HG03060 (cell line): ENCODE measurements at regions not wholly inside any gene's neighbourhood (a gene's known extent, or its start where the extent isn't known, plus 50 kb on each side); places are given as distances from the start of the nearest gene placed in this dataset.

ENCODE experiments used
- ATAC-seq: cut with Tn5 transposase; IDR thresholded peaks from one replicate; pipeline ENCODE4 v1.9.1; 2021; ENCODE audit warnings: low read depth, moderate number of reproducible peaks; ENCODE audit not compliant: unreplicated experiment

DNA sequence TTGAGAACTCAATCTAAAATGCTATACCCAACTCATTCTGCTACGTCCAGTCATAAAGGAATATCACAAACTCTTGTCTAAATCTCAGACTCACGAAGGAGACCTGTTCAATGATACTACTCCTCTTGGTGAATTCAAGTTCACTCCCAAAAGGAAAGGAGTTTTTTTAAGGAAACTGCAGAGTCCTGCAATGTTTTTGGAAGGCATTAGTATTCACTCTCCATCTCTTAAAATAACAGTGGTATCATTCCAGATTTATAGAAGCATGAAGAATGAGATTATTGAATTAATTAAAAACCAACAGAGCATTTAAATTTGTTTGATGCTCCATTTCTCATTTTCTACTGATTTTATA, 73.4 kb downstream of the FOXD1 start:
- no peak for ATAC-seq

DNA sequence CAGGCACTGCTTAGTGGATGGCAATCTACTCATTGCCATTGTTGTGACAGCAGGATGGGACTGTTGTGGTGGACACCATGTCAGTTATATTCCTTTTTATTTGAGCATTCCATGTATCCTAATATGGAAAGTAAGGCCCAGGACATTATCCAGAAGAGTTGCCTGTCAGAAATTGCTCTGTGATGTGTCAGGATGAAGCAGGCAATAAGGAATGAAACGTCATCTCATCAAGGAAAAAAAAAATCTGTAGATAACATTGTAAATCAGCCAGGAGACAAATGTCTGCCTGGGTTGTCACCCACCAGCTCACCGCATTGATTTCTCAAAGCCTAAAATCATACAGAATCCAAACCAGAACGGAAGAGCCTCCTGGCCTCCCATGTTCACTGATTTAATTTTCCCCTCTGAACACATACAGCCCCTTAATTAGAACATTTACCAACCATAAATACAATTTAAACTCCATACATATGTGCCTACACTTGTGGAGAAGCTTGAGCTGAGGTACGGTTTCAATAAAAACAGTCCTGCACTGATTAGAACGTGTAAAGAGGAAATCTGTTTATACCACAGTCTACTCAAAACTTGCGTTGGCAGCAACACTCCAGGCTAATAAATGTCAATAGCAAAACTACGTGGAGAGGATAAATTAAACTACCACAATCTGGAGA, 73.9 kb downstream of the FOXD1 start:
- no peak for ATAC-seq

DNA sequence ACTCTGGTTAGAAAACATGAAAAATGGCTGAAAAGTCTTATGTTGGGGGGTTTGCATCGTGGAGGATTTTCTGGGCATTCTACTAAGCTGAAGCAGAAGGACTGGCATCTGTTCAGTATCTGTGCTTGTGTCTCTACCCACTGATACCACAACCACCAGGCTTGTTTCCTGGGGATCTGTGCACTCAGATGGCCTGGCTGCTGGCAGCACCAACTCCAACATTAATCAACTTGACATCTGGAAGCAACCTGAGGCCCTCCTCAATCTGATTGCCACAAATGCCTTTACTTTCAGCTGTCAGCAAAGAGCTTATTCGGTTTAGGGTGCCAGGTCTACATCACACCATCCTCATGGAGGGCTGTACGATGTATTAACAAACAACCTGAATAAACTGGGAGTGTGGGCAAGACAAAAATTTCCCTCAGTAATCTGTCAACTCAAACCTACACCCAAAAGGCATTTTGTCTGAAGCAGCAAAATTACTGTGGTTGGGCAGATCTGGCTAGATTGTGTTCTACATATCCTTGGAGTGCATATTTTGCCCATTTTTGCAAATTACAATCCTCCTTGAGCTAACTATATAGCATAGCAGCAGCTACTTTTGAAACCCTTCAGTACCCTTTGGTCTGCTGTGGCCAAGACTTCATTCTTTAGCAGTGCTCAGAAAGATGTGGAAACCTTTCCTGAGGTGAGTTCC, 74.6 kb downstream of the FOXD1 start:
- ATAC-seq: no peak

GRCh38 chr5:73370640-73371583, 77.7 kb downstream of the FOXD1 start:
- no peak for ATAC-seq

GRCh38 chr5:73370095-73370494, 78.5 kb downstream of the FOXD1 start:
- ATAC-seq: no peak

DNA sequence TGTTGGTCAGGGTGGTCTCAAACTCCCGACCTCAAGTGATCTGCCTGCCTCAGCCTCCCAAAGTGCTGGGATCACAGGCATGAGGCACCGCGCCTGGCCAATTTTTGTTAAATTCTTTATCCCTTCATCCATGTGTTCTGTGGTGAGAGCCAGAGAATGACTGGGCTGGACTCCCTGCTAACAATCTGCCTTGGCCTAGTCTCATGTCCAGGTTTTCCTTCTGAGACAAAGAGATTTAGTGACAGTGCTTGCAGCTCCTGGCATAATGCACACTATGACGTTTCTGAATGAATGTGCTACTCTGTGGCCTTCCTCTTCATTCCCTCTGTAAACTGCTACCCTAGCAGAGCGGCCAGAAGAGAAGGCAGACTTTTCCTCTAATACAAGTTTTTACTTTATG, 79.3 kb downstream of the FOXD1 start:
- ATAC-seq: no peak

DNA sequence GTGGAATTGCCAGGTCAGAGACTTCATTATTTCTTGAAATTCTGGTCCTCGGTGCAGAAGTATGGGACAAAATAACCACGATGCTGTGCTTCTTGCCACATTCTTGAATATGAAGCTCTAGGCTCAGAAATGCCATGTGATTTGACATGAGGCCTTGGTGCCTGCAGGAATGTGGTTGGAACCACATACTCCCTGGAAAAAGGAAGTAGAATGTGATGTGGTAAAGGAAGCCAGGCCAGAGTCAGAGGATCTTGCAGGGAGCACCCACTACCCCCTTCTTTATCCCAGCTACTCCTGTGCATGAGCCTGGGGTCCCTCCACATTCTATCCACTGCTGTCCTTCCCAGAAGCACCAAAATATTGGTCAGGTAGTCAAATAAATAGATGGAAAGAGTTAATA, 80.9 kb downstream of the FOXD1 start:
- no peak for ATAC-seq

DNA sequence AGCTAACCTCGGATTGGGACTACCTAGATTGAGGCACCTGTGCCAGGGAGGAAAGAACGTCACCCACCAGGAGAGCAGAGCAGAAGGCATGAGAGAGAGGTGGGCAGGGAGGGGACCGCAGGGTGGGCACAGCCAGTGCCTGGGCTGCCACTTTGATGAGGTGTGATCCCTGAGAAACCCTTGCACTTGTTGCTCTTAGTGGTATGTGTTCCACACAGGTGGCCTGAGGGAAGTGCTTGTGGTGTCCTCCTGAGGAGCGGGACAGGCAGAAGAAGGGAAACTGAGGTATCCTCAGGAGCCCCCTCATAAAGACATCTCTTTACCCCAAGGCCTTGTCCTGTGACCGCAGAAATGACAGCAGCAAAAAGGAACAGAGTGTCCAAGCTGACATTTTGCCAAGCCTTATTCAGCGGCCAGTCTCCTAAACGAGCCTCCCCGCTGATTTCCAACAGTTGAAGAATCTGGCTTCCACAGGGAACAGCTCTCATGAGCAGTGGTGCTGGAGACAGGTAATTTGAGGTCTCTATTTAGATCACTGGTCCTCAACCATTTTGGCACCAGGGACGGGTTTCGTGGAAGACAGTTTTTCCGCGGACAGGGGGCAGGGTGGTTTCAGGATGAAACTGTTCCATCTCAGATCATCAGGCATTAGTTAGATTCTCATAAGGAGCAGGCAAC, 82.4 kb downstream of the FOXD1 start:
- ATAC-seq: no peak

- ATAC-seq: no peak
Observed at GRCh38 chr5:73365301-73365853, 83.2 kb downstream of the FOXD1 start.

DNA sequence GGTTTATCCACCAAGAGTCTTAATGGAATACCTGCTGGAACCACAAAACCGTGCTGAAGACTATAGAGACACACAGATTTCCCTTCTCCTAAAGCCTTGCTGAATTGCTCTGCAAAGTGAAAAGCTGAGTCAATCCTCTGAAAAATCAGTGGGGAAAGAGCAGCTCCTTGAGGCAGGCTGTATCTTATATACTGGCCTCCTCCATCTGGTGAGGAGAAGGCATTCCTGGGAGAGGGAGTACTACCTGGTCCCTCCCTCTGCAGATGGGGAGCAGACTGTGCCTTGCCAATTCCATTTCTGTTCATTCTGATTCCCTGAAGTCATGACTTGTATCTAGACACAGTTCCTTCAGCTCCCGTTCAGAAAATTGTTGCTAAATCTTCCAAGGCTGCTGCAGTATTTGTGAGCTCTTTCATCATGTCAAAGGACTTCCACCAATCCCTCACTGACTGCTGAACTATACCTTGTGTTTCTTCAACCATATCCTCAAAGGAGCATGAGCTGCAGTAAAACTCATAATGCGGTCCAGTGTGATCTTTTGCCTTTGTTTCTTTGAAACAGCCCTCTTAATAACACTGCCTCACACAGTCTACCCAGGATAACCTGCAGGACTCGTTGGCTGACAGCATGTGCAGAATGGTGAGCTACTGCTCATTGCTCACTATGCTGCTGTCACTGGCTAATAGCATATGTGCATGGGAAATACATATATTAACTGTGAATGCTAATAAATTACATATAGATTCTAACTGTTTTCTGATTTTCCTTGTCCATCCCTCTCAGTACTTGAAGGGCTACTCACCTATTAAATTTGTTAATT, 84.5 kb downstream of the FOXD1 start:
- ATAC-seq: no peak

DNA sequence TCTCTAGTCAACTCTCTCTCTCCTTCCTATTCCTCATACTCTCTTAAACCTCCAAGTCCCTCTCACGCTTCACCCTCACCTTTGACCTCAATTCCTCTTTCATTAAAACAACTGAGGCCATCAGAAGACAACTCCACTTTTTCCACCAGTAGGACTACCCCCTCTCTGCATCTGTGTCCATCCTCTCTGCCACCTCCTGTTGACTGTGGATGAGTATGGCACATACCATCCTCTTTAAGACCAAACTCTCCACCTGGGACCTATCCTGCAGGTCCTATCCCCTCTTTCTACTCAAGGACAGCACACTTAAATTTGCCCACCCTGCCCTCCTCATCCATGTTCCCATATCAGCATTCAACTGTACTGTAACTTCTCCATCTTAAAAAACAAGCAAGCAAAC, 89.2 kb downstream of the FOXD1 start:
- no peak for ATAC-seq

DNA sequence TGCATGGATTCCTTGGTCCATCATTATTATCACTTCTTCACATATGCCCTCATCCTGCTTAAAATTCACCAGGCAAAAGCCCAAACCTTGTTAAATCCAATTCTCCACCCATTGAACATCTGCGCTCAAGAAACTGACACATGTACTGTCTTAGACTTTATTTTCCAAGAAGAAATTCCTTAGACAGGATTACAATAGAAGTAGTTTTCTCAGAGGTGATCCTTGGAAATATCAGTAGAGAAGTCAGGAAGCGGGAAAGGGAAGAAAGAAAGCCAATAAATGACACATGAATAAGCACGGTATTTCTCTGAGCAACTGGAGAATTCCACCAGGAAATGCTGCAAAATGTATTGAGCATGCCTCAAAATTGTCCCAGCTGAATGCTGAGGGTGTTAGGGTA, 90.2 kb downstream of the FOXD1 start:
- ATAC-seq: no peak

GRCh38 chr5:73357576-73357975, 91.0 kb downstream of the FOXD1 start:
- ATAC-seq: no peak

DNA sequence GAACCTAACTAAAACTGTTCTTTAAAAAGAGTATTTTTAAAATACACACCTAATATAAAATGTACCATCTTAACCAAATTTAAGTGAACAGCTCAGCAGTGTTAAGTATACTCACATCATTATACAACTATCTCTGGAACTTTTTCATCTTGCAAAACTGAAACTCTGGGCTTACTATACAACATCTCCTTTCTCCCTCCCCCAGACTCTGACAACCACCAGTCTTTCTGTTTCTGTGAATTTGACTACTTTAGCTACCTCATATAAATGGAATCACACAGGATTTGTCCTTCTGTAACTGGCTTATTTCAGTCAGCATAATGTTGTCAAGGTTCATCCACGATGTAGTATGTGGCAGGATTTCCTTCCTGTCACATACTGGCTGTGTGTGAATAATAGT, 93.5 kb downstream of the FOXD1 start:
- ATAC-seq: no peak

- no peak for ATAC-seq
Observed at GRCh38 chr5:73354406-73354805, 94.2 kb downstream of the FOXD1 start.

GRCh38 chr5:73352649-73353230, 95.8 kb downstream of the FOXD1 start:
- ATAC-seq: no peak

GRCh38 chr5:73352243-73352642, 96.3 kb downstream of the FOXD1 start:
- ATAC-seq: no peak

GRCh38 chr5:73351593-73351992, 97.0 kb downstream of the FOXD1 start:
- ATAC-seq: no peak

DNA sequence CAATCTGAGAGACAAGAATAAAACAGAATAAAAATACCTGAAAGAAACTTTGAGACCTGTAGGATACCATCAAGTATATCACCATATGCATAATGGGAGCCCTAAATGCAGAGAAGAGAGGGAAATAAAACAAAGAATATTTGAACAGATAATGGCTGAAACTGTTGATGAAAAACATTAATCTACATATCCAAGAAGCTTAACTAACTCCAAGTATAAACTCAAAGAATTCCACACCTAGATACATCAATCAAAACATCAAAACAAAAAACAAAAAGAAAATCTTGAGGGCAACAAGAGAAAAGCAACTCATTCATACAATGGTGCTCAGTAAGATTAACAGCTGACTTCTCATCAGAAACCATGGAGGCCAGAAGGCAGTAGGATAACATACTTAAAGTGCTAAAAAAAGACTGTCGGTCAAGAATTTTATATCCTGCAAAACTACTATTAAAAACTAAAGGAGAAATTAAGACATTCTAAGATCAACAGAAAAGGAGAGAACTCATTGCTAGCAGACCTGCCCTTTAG, 101.6 kb downstream of the FOXD1 start:
- ATAC-seq: no peak
